K562 (cell line): ENCODE measurements at regions not wholly inside any gene's neighbourhood (a gene's known extent, or its start where the extent isn't known, plus 50 kb on each side); places are given as distances from the start of the nearest gene placed in this dataset.

Experiments used
- ATAC-seq: fragments of 200-7000 bp; cut with Tn5 transposase; 3 replicates; pipeline ENCODE4 v1.9.1; 2020; ENCODE audit warnings: moderate library complexity
- BruUV-seq: library from RNA; stranded (reverse); fragments of 400-500 nt; replicated peaks from 2 replicates; lab custom pipeline; 2021; lab: Mats Ljungman, UMichigan
- CTCF ChIA-PET: fragments of 300-600 bp; formaldehyde crosslinking; extraction: SDS; loops from one replicate; lab custom pipeline; 2021; ENCODE audit warnings: low intra/inter-chr PET ratio; lab: Yijun Ruan, JAX
- POLR2A ChIA-PET: fragments of 300-600, 350-650 bp; sonication (Branson Sonifier 250); formaldehyde crosslinking; extraction: SDS; loops from one replicate; lab custom pipeline; 2021; ENCODE audit warnings: antibody characterized with exemption, inconsistent platforms; lab: Yijun Ruan, JAX
- DNase-seq, 4 experiments: peaks; one replicate each; pipeline versions ENCODE4 v3.0.0 to v3.0.0-alpha.2; 2011 to 2018; ENCODE audit warnings: low spot score in 3 of 4, mixed read lengths in 3 of 4; ENCODE audit errors: extremely low read depth in 1 of 4
- FAIRE-seq: peaks from 2 replicates; lab custom pipeline; 2011; peaks lifted over from hg19 to GRCh38; lab: Jason Lieb, UNC
- H2AFZ ChIP-seq: 2 replicates; pipeline ENCODE4 v1.6.0; 2011; ENCODE audit warnings: low read depth, low read length, control low read depth, inconsistent platforms
- H3K27ac ChIP-seq: fragments of 200-600 bp; 3 replicates; pipeline ENCODE4 v1.8.0; 2011; ENCODE audit warnings: low read depth, mild to moderate bottlenecking, control low read depth, inconsistent platforms, low read length, moderate library complexity, mixed read lengths; ENCODE audit errors: extremely low read depth
- H3K27me3 ChIP-seq, 2 experiments: fragments of 300-600 bp in 1 of 2; 2 replicates in 1 of 2; 3 replicates in 1 of 2; pipeline versions ENCODE4 v1.6.0 to v1.8.0; 2011; ENCODE audit warnings: inconsistent platforms in 2 of 2, low read length in 2 of 2, mild to moderate bottlenecking in 1 of 2, mixed read lengths in 1 of 2, moderate library complexity in 1 of 2; ENCODE audit not compliant: control insufficient read depth in 2 of 2, insufficient read depth in 2 of 2
- H3K36me3 ChIP-seq: fragments of 300-600 bp; 3 replicates; pipeline ENCODE4 v1.8.0; 2011; ENCODE audit warnings: mild to moderate bottlenecking, low read length, inconsistent platforms; ENCODE audit not compliant: control insufficient read depth, insufficient read depth
- H3K4me1 ChIP-seq, 2 experiments: fragments of 200-600 bp in 1 of 2; replicated peaks in 1 of 2; 2 replicates in 1 of 2; 3 replicates in 1 of 2; pipeline versions ENCODE4 v1.5.1 to v1.8.0; 2011; ENCODE audit warnings: inconsistent platforms in 2 of 2, low read length in 2 of 2, mild to moderate bottlenecking in 1 of 2, mixed read lengths in 1 of 2, moderate library complexity in 1 of 2; ENCODE audit not compliant: control insufficient read depth in 2 of 2, insufficient read depth in 2 of 2
- H3K4me2 ChIP-seq: 2 replicates; pipeline ENCODE4 v1.6.1; 2011; ENCODE audit warnings: low read length, control low read depth, inconsistent platforms, mixed read lengths; ENCODE audit not compliant: insufficient read depth
- H3K4me3 ChIP-seq: fragments of 200-600 bp; sonication (generic), shearing (Covaris generic); 2 replicates; pipeline ENCODE4 v1.5.1; 2016; ENCODE audit warnings: control low read depth, inconsistent platforms
- H3K79me2 ChIP-seq: fragments of 200-600 bp; 3 replicates; pipeline ENCODE4 v1.8.0; 2011; ENCODE audit warnings: low read length, inconsistent platforms; ENCODE audit not compliant: control insufficient read depth, insufficient read depth
- H3K9ac ChIP-seq, 2 experiments: 2 replicates each; pipeline versions ENCODE4 v1.6.0 to v1.6.1; 2011; ENCODE audit warnings: low read depth in 2 of 2, low read length in 2 of 2, control low read depth in 1 of 2, inconsistent platforms in 1 of 2, mild to moderate bottlenecking in 1 of 2, mixed read lengths in 1 of 2; ENCODE audit not compliant: insufficient read depth in 1 of 2
- H3K9me1 ChIP-seq: one replicate; pipeline ENCODE4 v1.6.0; 2011; ENCODE audit warnings: inconsistent platforms, mild to moderate bottlenecking, low read length, moderate library complexity; ENCODE audit not compliant: control insufficient read depth, insufficient read depth
- H3K9me3 ChIP-seq: replicated peaks from 2 replicates; pipeline ENCODE4 v1.5.1; 2011; ENCODE audit warnings: low read depth, low read length, inconsistent platforms; ENCODE audit not compliant: control insufficient read depth, insufficient read depth
- H4K20me1 ChIP-seq: replicated peaks from 2 replicates; pipeline ENCODE4 v1.6.1; 2011; ENCODE audit warnings: low read length, inconsistent platforms, mixed read lengths; ENCODE audit not compliant: control insufficient read depth, insufficient read depth
- ESRRA ChIP-seq: fragments of 450-650 bp; IDR thresholded peaks from 2 replicates; pipeline ENCODE4 v1.6.1; 2014; ENCODE audit warnings: low read depth, mild to moderate bottlenecking, moderate library complexity, borderline replicate concordance
- IRF9 ChIP-seq: fragments of 450-650 bp; IDR thresholded peaks from 2 replicates; pipeline ENCODE4 v1.6.1; 2016; ENCODE audit warnings: missing biosample characterization, missing genetic modification characterization
- MAZ ChIP-seq, 2 experiments: fragments of 450-650 bp in 1 of 2; sonication (generic) in 1 of 2; formaldehyde crosslinking; IDR thresholded peaks in 1 of 2; conservative IDR thresholded peaks in 1 of 2; 2 replicates each; pipeline versions ENCODE4 v1.4.0 to v1.5.0; 2020; ENCODE audit warnings: mild to moderate bottlenecking in 1 of 2, missing genetic modification reagents in 1 of 2
- TCF15 ChIP-seq: fragments of 250-450 bp; sonication (Bioruptor Pico); IDR thresholded peaks from 2 replicates; pipeline ENCODE4 v1.8.0; 2022; ENCODE audit warnings: moderate library complexity, mild to moderate bottlenecking, inconsistent platforms
- ZBTB9 ChIP-seq: fragments of 450-650 bp; formaldehyde crosslinking; IDR thresholded peaks from 2 replicates; pipeline ENCODE4 v1.4.0; 2020; ENCODE audit warnings: mild to moderate bottlenecking, moderate library complexity
- ZNF398 ChIP-seq: fragments of 250-450 bp; sonication (Bioruptor Pico); IDR thresholded peaks from 2 replicates; pipeline ENCODE4 v1.8.0; 2021; ENCODE audit warnings: moderate library complexity, mild to moderate bottlenecking, inconsistent platforms
- ZNF586 ChIP-seq: fragments of 450-650 bp; formaldehyde crosslinking; conservative IDR thresholded peaks from 2 replicates; pipeline ENCODE4 v1.4.0; 2020; ENCODE audit warnings: mild to moderate bottlenecking, moderate library complexity
- WGBS: fragments of 100-300 bp; shearing (Covaris generic); methylation state at CpG from one replicate; pipeline ENCODE4 v1.1.6; 2016; ENCODE audit warnings: low coverage, mixed read lengths; ENCODE audit not compliant: insufficient coverage; ENCODE audit errors: missing lambda C conversion rate; 5-methylcytosine and 5-hydroxymethylcytosine counted together
- in situ Hi-C: fragments of 300-500 bp; cut with MboI; formaldehyde crosslinking; loops from 4 replicates; pipeline ENCODE4 v1.15.0; 2018; ENCODE audit warnings: inconsistent platforms, mixed read lengths
- intact Hi-C: fragments of 100-400 bp; cut with micrococcal nuclease; formaldehyde crosslinking; loops from 2 replicates; pipeline ENCODE4 v1.14.2; 2022

- Histone ChIP-seq H3K9ac (no peak overlapping the region; a peak in 1 of 4 replicates), H3K4me1 (peaks cover 0 to 6% of the 10 kb centered on the region in 2 experiments; a peak in 3 of 5 replicates), H4K20me1 (no peaks in the 10 kb centered on the region), H3K9me1 (peaks cover 3% of the 10 kb centered on the region), H3K27ac (no peak overlapping the region), H2AFZ (peak overlapping the region; percentile 10; the same call in 1 of the 2 replicates), H3K36me3 (no peaks in the 10 kb centered on the region), H3K4me2 (no peak overlapping the region), H3K27me3 (no peaks in the 10 kb centered on the region), H3K79me2 (no peaks in the 10 kb centered on the region), H3K9me3 (no peaks in the 10 kb centered on the region), H3K4me3 (no peak overlapping the region)
- TF ChIP-seq ESRRA, result no peak
- no peak for TF ChIP-seq MAZ (CRISPR knock-in tag; conservative IDR thresholded peaks at IDR 0.05 in 1 of 2, IDR thresholded peaks at IDR 0.05 in 1 of 2)
- no peak for TF ChIP-seq ZNF586
- TF ChIP-seq ZNF398 (CRISPR knock-in tag), result no peak
- no peak for TF ChIP-seq ZBTB9 (CRISPR knock-in tag)
- no peak for TF ChIP-seq TCF15 (CRISPR knock-in tag)
- no peak for TF ChIP-seq IRF9 (tag)
- intact Hi-C loops, result no loop called here
- WGBS, result 48% methylated on average over 7 of the region's 7 CpGs
- in situ Hi-C loops, result no loop called here
- CTCF ChIA-PET, result no interaction called here
- FAIRE-seq (peak; percentile 37), DNase-seq (no peak), ATAC-seq (no peak)
- POLR2A ChIA-PET, result interaction anchor here (0.5 to 1.5 kb wide), 5 partner anchors 18 to 1253 kb away, joined by 3 to 6 read pairs (median 3); no protein-coding TSS in a partner anchor
- BruUV-seq, result no TSS peak
These were observed 55.4 kb upstream of the CTNNA1 start for GRCh38 chr5:138697720-138698360.
